NOMO-1 treated with DMSO at 0.1 percent for 48 hours (cell line): ENCODE measurements at regions not wholly inside any gene's neighbourhood (a gene's known extent, or its start where the extent isn't known, plus 50 kb on each side); places are given as distances from the start of the nearest gene placed in this dataset.
A peak's percentile ranks its signal among the peaks of the same experiment; 100 is the strongest.
"Not testable (repeated sequence)": the region's sequence is repeated elsewhere in the genome, so short reads cannot be mapped to it uniquely, and the experiment has no call there.

ENCODE experiments used
- DNase-seq: peaks from one replicate; lab custom pipeline; 2025; ENCODE audit not compliant: unreplicated experiment; lab: John Stamatoyannopoulos, UW

DNA sequence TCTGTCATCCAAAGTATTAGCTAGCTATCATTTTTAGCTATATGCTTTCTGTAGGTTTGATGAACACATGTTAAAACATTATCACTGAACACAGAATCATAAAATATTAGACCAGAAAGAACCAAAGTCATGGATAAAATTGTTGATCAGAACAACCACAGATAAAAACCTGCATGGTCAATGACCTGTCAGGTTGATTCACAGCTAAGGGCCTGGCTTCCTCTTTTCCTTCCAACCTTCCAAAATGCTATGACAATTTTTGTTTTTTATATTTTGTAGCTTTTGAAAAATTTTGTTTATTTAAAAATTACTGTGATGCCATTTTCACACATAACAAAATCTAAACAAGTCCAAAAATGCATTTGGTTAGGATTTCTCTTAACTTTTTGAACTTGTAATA is 444.4 kb upstream of the CHRM2 start:
- no peak for DNase-seq

DNA sequence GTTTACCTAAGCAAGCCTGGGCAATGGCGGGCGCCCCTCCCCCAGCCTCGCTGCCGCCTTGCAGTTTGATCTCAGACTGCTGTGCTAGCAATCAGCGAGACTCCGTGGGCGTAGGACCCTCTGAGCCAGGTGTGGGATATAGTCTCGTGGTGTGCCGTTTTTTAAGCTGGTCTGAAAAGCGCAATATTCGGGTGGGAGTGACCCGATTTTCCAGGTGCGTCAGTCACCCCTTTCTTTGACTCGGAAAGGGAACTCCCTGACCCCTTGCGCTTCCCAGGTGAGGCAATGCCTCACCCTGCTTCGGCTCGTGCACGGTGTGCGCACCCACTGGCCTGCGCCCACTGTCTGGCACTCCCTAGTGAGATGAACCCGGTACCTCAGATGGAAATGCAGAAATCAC is 442.6 kb upstream of the MTPN start:
- not testable (repeated sequence) for DNase-seq

DNA sequence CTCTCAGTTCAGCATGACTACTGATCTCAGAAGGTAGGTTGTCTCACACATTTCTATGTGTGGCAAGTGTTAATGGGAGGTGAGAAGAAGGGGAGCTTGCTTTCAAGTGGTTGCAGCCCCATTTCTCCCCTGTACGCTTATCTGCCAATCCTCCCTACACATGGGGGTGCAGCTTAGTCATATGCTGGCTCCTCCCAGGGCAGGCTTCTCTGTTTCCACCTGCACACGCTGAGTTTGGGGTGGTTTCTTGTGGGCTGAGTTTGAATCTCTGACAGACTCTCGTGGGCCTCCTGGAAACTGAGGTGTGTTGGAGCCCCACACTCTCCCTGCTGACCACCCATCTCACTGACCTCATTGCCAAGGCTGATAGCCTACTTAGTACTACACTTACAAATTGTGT is 435.8 kb upstream of the MTPN start:
- no peak for DNase-seq

DNA sequence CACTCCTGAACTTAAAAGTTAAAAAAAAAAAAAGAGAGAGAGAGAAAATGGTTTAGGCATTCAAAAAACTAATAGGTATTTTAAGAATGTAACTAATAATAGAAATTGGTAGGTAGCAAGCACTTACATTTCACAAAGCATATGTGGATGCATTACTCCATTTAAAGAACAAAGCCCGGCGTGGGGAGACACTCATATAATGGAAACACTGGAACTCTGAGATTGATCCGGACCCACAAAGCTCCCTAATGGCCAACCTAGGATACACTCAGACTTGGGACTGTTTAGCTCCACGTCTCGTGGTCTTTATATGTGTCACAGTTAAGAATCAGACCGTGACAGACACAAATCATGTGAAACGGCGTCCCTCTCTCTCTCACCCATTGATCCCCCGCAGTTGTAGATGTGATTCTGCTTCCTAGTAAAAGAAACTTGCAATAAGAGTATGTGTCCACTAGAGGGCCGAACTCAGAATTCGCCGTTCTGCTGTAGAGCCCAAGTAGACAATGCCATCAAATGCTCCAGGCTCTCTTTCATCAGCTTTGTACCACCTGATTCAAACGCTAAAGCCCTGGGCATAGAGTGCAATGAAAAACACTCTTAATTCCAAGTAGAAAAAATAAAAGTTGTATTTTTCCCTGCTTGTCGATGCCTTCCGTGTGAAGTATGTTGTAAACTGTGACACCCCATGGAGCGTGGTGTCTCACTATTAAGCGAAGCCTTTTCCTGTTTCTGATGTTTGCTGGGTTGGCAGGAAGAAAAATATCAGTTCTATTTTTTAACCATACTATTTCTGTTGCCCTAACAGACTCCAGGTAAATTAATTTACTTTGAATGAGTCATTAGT is 429.0 kb upstream of the MTPN start:
- DNase-seq, result peak; percentile 27

DNA sequence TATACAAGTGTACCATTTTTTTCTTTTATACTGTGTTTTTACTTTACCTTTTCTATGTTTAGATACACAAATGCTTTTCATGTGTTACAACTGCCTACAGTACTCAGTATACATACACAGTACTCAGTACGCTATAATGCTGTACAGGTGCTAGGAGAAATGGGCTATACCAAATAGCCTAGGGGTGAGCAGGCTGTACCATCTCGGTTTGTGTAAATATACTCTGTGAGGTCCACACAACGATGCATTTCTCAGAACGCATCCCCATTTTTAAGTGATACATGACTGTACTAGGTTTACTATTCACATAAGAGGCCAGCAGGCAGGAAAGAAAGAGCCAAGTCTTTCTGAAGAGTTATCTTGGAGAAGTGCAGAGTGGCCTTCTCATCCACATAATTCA is 426.4 kb upstream of the MTPN start:
- no peak for DNase-seq

DNA sequence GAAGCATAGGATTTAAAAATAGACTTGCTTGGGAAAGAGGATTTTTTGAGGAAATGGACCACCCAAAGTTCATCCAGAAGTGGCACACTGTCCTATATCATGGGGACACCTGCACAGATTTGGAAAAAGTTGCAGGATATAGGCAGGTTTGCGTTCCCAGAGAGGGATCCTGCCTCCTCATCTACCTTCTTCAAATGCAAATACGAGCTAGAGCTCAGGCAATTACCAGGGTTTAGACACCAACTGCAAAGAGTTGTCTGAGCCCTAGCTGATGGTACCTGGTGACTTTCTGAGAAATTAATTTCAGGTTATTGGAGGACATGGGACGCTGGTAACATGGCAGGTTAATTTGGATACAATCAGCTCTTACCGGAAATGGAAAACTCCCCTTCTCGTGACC is 423.7 kb upstream of the MTPN start:
- no peak for DNase-seq

DNA sequence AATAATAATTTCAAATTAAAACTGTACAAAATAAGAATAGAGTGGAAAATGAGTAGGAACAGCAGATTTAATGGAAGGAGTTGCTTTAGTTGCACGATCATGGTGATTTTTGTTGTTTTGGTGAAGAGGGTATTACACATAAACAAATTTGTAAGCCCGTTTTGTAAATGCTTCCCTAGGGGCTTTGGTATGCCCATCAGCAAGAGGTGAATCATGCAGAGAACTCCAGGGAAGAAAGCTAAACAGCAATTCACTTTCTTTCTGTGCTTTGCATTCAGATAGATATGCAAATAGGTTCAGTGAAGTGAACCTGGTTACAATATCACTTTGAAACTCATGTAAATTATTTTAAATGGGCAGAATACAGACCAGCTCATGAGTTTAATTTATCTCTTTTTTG is 422.2 kb upstream of the MTPN start:
- DNase-seq, result no peak

DNA sequence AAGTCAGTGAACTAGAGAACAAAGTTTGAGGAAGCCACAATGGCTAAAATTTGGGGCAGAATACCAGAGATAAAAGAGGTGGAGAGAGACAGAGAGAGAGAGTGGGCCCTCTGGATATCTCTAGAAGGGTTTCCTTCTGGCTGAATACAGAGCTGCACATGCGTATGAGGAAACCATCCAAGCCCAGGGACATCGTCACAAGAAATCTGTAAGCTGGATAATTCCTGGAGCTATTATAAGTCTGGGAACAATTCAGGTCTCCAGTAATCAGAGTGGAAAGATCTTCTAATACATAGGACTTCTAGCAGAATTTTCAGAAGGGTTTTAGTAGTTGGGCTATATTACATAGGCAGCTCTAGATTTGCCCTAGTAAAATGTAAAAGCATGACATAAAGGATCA is 415.7 kb upstream of the MTPN start:
- no peak for DNase-seq

DNA sequence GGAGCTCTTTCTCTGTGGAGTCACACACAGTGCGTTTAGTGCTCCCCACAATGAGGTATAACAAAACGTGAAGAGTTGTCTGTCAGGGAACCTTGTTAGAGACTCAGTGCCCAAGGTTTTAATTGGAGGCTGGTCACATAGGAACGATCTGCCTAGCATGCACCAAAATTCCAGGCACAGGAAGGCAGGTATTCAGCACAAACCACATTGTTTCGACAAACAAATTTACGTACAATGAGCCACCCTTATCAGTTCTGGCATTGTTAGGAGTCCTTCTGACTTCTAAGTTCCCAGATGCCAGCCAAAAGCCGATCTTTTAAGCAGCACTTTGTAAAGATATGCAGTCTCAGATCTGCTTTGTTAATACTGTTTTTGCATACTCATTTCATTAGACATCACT is 414.2 kb upstream of the MTPN start:
- DNase-seq, result no peak

DNA sequence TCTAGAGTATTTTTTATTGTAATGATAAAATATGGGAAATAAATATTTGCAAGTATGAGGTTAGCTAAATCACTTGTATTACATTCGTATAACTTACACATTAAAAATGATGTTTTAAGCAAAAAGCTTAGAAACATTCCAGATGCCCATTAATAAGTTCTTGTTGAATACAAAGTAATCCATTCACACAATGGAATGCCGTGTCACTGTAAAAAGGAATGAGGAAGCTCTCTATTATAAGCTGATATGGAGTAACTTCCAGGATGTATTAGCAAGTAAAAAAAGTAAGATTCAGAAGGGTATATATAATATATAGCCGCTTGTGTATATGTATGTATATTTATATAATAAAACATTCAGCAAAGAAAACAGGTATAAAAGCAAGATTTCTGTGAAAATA is 412.8 kb upstream of the MTPN start:
- no peak for DNase-seq

DNA sequence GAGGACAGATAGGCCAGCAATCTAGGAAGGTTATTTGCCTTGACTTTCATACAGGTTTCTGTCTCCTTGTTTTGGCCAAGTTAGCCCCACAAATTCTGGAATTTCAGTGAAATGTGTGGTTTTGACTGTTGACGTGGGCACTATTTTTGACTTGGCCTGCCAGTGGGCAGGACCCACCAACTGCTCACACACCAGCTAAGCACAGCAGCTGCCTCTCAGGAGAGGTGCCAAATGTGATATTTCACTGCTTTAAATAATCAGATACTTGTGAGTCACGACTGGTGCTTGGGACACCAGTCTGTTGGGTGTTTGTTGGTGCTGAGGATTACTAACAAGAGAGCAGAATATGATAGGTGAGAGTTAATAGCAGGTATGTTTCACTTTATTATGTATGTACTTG is 409.7 kb upstream of the MTPN start:
- no peak for DNase-seq

DNA sequence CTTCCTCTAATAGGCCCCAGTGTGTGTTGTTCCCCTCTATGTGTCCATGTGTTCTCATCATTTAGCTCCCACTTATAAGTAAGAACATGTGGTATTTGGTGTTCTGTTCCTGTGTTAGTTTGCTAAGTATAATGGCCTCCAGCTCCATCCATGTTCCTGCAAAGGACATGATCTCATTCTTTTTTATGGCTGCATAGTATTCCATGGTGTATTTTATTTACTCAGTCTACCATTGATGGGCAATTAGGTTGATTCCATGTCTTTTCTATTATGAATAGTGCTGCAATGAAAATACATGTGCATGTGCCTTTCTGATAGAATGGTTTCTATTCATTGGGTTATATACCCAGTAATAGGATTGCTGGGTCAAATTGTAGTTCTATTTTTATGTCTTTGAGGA is 394.2 kb upstream of the MTPN start:
- DNase-seq, result not testable (repeated sequence)

DNA sequence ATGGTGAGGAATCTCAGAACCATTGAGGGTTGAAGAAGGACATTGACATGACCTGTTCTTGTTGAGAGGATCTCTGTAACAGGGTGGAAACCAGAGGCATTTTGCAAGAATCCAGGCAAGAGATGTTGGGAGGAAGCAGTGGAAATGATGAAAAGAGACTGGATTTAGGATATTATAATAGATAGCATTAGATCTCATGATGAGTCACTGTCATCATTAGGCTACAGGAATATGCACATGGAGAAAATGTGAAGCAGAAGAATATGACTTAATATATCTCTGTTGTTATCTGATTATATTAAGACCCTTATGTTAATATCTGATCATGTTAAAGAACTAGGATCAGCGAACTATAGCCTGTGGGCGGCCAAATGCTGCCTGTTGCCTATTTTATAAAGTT is 393.0 kb upstream of the MTPN start:
- no peak for DNase-seq

DNA sequence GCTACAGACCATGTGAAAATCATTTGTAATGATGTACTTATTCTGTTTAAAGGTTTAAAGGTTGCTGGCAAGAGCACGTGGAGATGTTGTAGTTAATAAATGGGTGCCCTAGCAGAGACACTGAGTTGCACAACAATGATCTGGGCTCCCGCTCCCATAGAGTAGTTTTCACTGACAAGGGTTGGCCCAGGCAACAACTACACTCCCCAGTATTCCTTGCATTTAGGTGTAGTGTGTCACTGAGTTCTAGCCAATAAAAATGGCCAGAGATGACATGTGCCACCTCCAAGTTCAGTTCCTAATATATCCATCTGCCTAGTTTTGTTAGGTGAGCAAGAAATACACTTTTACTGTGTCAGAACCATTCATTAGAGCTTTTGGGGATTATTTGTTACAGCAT is 392.1 kb upstream of the MTPN start:
- DNase-seq, result no peak

DNA sequence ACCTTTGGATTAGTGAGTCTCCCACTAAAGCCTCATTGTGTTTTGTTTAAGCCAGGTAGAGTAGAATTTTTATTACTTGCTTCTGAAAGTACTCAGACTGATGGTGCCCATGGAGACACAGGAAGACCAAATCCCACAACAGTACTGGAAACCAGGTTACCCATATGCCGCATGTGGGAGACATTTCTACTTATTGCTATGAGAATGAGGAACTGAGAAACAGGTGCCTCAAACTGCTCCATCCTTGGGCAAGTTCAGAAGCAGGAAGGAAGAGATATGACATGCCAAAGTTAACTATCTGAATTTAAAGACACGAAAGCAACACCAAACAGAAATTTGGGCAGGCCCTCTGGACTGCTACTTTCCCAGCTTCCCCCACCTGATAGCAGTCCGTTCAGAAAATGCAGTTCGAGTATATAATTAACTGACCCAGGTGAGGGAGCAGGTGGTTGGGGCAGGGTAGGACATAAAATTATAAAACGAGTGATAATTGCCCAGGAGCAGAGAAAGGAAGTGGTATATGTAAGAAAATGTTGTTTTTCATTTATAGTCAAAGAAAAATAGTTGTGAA is 382.3 kb upstream of the MTPN start:
- DNase-seq, result peak; percentile 54

DNA sequence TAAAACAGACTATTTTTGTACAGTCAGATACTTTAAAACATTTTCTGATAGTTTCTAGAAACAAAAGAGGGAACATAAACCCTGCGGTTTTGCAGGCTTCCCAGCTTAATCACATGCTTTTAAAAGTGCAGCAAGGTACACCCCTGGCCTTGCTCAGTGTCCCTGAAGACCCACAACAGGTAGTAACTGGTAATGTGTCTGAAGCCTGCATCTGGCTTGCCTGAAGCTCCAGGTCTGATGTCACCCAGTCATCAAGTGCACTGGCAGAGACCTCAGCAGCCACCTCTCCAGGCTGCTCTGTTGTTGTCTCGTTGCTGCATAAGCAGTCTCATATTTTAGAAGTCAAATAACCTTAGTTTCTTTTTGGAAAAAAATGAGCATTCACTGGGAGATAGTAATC is 376.1 kb upstream of the MTPN start:
- no peak for DNase-seq

DNA sequence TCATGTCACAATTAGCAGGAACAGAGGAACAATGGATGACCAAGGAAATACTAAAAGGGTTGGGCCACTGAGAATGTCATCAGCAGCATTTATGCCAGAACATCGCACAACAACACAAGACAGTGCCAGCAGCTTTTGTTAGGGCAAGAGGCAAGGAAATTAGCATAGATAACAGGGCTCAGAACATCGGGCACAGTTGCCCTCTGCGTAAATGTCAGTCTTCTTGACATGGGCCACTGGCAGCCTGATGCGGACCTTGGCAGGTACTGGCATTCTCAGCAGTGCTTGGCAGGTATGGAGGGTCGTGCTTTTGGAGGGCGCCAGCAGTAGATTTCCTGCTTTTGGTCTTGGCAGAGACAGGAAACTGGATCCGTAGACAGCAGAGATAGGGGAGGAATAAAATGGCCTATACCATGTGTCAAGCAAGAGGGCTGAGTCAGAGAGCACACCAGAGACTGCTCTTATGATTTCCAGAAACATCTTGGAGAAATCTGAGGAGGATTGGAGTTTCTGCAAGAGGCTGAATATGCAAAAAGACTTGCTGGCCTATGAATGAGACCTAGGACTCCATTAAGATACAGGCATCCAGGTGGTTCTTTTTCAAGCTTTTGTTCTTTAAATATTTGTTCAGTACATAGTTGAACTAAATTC is 371.5 kb upstream of the MTPN start:
- no peak for DNase-seq

DNA sequence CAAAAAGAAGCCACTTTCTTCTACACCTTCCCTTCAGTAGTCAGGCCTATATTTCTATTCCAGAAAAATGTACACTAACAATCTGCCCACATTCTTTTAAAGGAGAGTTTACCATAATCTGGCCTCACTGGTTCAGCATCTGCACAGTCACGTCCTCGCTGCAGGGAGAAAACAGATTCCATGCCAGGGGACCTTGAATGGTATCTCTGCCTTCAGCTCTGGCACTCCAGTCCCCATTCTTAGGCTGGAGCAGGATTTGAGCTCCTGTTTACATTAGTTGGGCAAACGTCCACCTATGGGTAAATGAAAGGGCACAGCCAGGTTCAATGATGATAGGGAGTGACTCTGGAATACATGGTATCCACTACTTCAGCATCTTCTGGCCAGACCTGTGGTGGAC is 371.0 kb upstream of the MTPN start:
- DNase-seq, result no peak

DNA sequence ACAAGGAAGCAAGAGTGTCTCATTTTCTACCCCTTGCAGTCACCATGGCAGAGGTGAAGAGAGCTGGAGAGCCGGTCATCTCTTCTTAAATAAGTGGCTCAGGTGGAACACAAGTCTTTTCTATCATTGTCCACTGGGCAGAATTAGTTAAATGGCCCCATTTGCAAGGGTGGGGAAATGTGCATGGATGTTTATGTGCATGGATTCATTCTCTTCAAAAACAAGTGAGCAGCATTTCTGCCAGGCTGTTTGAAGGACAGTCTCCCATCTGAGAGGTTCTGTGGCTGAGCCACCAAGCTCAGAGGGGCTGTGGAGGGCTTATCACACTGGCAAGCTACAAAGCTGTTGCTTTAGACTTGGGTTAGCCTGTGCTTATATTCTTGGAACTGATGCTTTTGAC is 370.3 kb upstream of the MTPN start:
- DNase-seq, result no peak

DNA sequence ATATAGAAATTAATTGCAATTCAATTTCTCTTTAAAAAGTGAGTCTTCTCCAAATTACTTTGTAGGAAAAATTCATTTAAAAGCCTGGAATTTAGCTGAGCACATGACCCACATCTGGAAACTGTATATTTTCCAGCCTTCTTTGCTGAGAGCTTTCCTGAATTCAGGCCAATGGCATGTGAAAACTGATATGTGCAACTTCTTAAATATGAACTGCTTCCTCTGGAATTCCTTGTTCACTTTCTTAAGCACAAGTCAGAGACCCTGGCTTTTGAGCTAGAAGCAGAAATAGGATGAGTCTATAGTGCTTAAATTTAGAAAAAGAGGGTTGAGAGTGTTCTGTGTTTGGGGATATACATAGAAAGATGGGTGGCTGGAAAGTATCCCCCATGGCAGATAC is 365.1 kb upstream of the MTPN start:
- no peak for DNase-seq

DNA sequence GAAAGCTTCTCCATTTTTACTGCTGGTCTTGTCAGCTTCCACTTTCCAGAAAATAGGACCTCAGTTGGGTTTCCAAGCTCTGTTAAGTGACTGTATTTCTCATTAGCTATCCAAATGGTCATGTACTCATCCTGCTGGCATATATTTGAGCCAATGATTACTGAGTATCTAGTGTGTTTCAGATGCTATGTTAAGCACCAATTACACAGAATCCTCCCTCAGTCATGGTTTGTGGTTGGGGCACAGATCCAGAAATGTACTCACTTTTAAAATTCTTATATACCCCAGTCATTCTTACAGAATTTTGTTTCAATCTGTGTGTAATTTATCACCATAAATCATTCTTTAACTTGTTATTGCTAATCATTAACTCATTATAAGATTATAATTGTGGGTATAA is 362.3 kb upstream of the MTPN start:
- no peak for DNase-seq

DNA sequence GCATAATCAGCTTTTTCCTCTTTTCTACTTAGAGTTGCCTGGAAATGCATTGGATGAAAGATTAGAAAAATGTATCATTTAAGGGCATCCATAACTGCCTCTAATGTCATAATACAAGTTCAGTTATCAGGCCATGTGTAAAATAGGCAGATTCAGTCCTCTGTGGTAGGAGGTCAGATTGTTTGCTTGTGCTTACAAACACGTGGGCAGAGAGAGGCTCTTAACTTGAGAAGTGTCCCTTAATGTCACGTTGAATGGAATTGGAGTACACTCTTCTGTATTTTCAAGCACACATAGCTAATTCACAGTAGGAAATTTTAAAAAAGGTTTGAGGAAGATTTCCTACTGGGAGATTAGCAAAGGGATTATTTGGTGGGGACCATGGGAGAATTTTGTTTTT is 359.8 kb upstream of the MTPN start:
- DNase-seq, result no peak

DNA sequence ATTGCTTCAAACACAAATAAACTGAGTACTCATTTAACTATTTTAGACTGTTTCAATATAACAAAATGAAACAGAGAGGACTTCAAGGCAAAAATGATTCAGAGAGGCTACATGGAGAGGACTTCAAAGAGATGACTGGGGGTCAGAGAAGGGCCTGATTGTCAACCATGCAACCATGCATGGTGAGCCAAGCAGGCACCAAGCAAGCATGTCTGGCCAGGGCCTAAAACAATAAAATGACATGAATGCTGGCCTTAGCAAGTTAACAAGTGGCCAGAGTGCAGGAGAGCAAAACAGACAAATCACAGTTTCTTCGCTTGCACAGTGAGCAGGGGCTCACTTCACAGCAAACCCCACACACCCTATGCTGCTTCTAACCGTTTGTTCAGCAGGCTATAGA is 356.5 kb upstream of the MTPN start:
- DNase-seq, result no peak
